ENCODE measurements at regions not wholly inside any gene's neighbourhood (a gene's known extent, or its start where the extent isn't known, plus 50 kb on each side); places are given as distances from the start of the nearest gene placed in this dataset.

GRCh38 chr20:60884277-60884676 is 367.8 kb upstream of the CDH4 start:
- no peak overlapping the region for H3K4me3 ChIP-seq (ENCODE audit: insufficient read depth, low read depth, low read length)

GRCh38 chr20:60888771-60889170 is 363.3 kb upstream of the CDH4 start:
- H3K4me3 Mint-ChIP-seq (ENCODE audit: unreplicated experiment) = no peak overlapping the region
- no peaks in the 10 kb centered on the region for H3K36me3 Mint-ChIP-seq (ENCODE audit: low read depth, unreplicated experiment)
- Histone ChIP-seq H3K4me1 (ENCODE audit: insufficient read depth, low read length) (no peaks in the 10 kb centered on the region), H3K27me3 (ENCODE audit: insufficient read depth, low read length) (no peaks in the 10 kb centered on the region), H3K4me3 (ENCODE audit: insufficient read depth, low read depth, low read length) (no peak overlapping the region), H3K9ac (ENCODE audit: low read length) (no peak overlapping the region), H3K4me2 (ENCODE audit: low read length) (no peak overlapping the region), H3K9me3 (ENCODE audit: insufficient read depth, low read depth, low read length) (peaks cover 4% of the 10 kb centered on the region), H4K20me1 (ENCODE audit: insufficient read depth, low read length) (no peaks in the 10 kb centered on the region), H2AFZ (ENCODE audit: low read depth, low read length) (no peak overlapping the region), H3K79me2 (ENCODE audit: insufficient read depth, low read length) (no peaks in the 10 kb centered on the region), H3K27ac (ENCODE audit: low read depth, low read length) (no peak overlapping the region), H3K36me3 (ENCODE audit: insufficient read depth, low read length) (no peaks in the 10 kb centered on the region)
- FAIRE-seq (no peak), DNase-seq (ENCODE audit: low read depth) (no peak)
- no peak overlapping the region for H3K27ac Mint-ChIP-seq (ENCODE audit: unreplicated experiment)
- H3K27me3 Mint-ChIP-seq (ENCODE audit: low read depth, unreplicated experiment) = peaks cover 3% of the 10 kb centered on the region
- no peak for TF ChIP-seq CTCF (IDR thresholded peaks at IDR 0.05; ENCODE audit: insufficient read depth, low read depth, low read length)
- no peak for TF ChIP-seq EZH2 (IDR thresholded peaks at IDR 0.05; ENCODE audit: insufficient read depth, low read length)
- peaks cover 4% of the 10 kb centered on the region for H3K4me1 Mint-ChIP-seq (ENCODE audit: low read depth, unreplicated experiment)
- peaks cover 3% of the 10 kb centered on the region for H3K9me3 Mint-ChIP-seq (ENCODE audit: unreplicated experiment)

More at GRCh38 chr20:60884277-60884676, 367.8 kb upstream of the CDH4 start:
- TF ChIP-seq EZH2 (IDR thresholded peaks at IDR 0.05; ENCODE audit: insufficient read depth, low read length) = no peak
- no peak for TF ChIP-seq CTCF (IDR thresholded peaks at IDR 0.05; ENCODE audit: insufficient read depth, low read depth, low read length)
- Histone ChIP-seq H3K36me3 (ENCODE audit: insufficient read depth, low read length) (no peaks in the 10 kb centered on the region), H3K27ac (ENCODE audit: low read depth, low read length) (no peak overlapping the region), H3K79me2 (ENCODE audit: insufficient read depth, low read length) (no peaks in the 10 kb centered on the region), H3K4me2 (ENCODE audit: low read length) (no peak overlapping the region), H3K27me3 (ENCODE audit: insufficient read depth, low read length) (no peaks in the 10 kb centered on the region), H3K4me1 (ENCODE audit: insufficient read depth, low read length) (no peaks in the 10 kb centered on the region), H3K9me3 (ENCODE audit: insufficient read depth, low read depth, low read length) (peaks cover 4% of the 10 kb centered on the region), H3K9ac (ENCODE audit: low read length) (no peak overlapping the region), H4K20me1 (ENCODE audit: insufficient read depth, low read length) (no peaks in the 10 kb centered on the region), H2AFZ (ENCODE audit: low read depth, low read length) (no peak overlapping the region)
- Mint-ChIP-seq H3K36me3 (ENCODE audit: low read depth, unreplicated experiment) (no peaks in the 10 kb centered on the region), H3K4me1 (ENCODE audit: low read depth, unreplicated experiment) (no peaks in the 10 kb centered on the region), H3K9me3 (ENCODE audit: unreplicated experiment) (peaks cover 1% of the 10 kb centered on the region), H3K4me3 (ENCODE audit: unreplicated experiment) (no peak overlapping the region), H3K27me3 (ENCODE audit: low read depth, unreplicated experiment) (peaks cover 7% of the 10 kb centered on the region), H3K27ac (ENCODE audit: unreplicated experiment) (no peak overlapping the region)
- DNase-seq (ENCODE audit: low read depth) = no peak
- FAIRE-seq = no peak

GRCh38 chr20:60892095-60892813 is 359.8 kb upstream of the CDH4 start:
- H3K9me3 Mint-ChIP-seq (ENCODE audit: unreplicated experiment) = peaks cover 3% of the 10 kb centered on the region
- H3K4me2 ChIP-seq (ENCODE audit: low read length) = no peak overlapping the region
- FAIRE-seq = no peak

More at GRCh38 chr20:60892095-60892813, 359.8 kb upstream of the CDH4 start:
- Mint-ChIP-seq H3K4me3 (ENCODE audit: unreplicated experiment) (no peak overlapping the region), H3K36me3 (ENCODE audit: low read depth, unreplicated experiment) (no peaks in the 10 kb centered on the region), H3K27me3 (ENCODE audit: low read depth, unreplicated experiment) (peaks cover 3% of the 10 kb centered on the region), H3K27ac (ENCODE audit: unreplicated experiment) (no peak overlapping the region), H3K4me1 (ENCODE audit: low read depth, unreplicated experiment) (peaks cover 4% of the 10 kb centered on the region)
- no peaks in the 10 kb centered on the region for H4K20me1 ChIP-seq (ENCODE audit: insufficient read depth, low read length)
- no peak overlapping the region for H3K9ac ChIP-seq (ENCODE audit: low read length)
- H3K4me3 ChIP-seq (ENCODE audit: insufficient read depth, low read depth, low read length) = no peak overlapping the region
- TF ChIP-seq EZH2 (IDR thresholded peaks at IDR 0.05; ENCODE audit: insufficient read depth, low read length) (no peak), CTCF (IDR thresholded peaks at IDR 0.05; ENCODE audit: insufficient read depth, low read depth, low read length) (no peak)
- no peak overlapping the region for H3K27ac ChIP-seq (ENCODE audit: low read depth, low read length)
- H3K36me3 ChIP-seq (ENCODE audit: insufficient read depth, low read length) = no peaks in the 10 kb centered on the region
- H3K79me2 ChIP-seq (ENCODE audit: insufficient read depth, low read length) = no peaks in the 10 kb centered on the region
- peaks cover 5% of the 10 kb centered on the region for H3K9me3 ChIP-seq (ENCODE audit: insufficient read depth, low read depth, low read length)
- no peak overlapping the region for H2AFZ ChIP-seq (ENCODE audit: low read depth, low read length)
- DNase-seq (ENCODE audit: low read depth) = no peak
- H3K4me1 ChIP-seq (ENCODE audit: insufficient read depth, low read length) = no peaks in the 10 kb centered on the region
- no peaks in the 10 kb centered on the region for H3K27me3 ChIP-seq (ENCODE audit: insufficient read depth, low read length)

All from astrocyte (in vitro differentiated cells and primary cell).